Fibroblast of skin of scalp (primary cell): ENCODE measurements at regions not wholly inside any gene's neighbourhood (a gene's known extent, or its start where the extent isn't known, plus 50 kb on each side); places are given as distances from the start of the nearest gene placed in this dataset.
"Not testable (repeated sequence)": the region's sequence is repeated elsewhere in the genome, so short reads cannot be mapped to it uniquely, and the experiment has no call there.

ENCODE experiments used
- DNase-seq: peaks from one replicate; pipeline ENCODE4 v3.0.0-alpha.2; 2013

DNA sequence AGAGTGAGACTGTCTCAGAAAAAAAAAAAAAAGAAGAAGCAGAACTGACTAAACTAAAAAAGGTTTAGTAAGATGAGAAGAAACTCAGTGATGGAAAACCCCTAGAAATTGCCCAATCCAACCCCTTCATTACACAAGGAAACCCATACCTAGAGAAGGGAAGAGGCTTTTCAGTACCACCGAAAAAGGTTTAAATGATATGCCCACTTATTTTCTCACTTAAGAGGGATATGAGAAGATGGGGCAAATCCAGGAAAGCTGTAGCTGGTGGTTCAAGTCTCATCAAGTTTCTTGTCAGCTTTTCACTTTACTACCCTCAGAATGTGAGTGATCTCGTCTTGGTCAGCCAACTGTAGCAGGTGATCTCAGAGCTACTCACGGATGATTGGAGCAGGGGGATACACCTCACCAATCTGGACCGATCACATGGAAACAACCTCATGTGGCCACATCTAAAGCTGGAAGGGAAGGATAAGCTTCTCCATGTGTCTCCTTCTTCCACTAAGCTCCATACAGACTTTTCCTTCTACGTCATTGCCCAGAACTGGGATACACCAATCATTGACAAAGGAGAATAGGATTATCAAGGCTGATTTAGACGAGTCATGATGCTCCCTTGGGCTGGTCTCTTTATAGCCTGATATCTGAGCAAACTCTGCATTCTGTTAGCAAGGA is 126.7 kb upstream of the POU3F1 start:
- no peak for DNase-seq

DNA sequence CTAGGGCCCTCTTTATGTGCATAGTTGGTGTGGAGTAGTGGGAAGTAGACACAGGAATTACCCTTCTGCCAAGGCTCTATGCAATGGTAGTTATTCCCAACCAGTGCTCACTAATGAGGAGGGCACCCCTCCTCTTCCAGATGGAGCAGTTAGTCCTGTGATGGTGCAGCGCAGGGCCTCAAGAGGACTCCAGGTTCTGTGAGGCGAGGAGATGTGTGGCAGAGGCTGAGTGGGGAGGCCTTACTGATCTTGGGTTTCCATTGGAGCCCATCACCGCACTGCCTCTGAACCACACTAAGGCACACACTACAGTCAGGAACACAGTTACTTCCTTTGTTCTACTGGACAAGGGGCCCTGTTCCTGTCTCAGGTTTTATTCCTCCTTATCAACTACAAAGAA is 122.5 kb upstream of the POU3F1 start:
- DNase-seq: no peak

DNA sequence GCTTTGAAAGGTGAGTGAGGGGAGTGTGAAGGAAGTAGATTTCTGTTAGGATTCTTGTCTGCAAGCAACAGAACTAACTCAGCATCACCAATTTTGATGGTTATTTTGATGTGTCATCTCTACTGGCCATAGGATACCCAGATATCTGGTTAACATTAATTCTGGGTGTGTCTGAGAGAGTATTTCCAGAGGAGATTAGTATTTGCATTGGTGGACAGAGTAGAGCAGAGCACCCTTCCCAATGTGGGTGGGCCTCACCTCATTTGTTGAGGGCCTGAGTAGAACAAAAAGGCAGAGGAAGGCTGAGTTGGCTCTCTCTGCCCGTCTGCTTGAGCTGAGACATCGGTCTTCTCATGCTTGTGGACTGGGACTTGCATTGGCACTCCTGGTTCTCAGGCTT is 121.8 kb upstream of the POU3F1 start:
- no peak for DNase-seq

DNA sequence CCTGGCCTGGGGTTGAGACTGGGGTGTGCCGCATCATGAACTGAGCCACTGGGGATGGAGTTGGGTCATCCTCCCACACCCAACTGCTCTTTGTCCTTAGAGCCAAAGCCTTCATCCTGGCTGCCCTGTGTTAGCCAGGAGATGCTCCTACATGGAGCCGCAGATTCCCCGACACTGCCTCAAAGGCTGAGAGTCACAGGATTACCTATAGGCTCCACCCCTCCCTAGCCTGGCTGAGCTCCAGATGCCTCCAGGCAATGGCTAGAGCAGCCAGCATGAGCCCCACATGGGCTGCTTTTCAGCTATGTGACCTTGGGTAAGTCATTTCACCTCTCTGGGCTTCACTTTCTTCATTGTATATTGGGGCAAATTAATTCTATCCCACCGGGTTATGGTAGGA is 119.9 kb upstream of the POU3F1 start:
- no peak for DNase-seq

DNA sequence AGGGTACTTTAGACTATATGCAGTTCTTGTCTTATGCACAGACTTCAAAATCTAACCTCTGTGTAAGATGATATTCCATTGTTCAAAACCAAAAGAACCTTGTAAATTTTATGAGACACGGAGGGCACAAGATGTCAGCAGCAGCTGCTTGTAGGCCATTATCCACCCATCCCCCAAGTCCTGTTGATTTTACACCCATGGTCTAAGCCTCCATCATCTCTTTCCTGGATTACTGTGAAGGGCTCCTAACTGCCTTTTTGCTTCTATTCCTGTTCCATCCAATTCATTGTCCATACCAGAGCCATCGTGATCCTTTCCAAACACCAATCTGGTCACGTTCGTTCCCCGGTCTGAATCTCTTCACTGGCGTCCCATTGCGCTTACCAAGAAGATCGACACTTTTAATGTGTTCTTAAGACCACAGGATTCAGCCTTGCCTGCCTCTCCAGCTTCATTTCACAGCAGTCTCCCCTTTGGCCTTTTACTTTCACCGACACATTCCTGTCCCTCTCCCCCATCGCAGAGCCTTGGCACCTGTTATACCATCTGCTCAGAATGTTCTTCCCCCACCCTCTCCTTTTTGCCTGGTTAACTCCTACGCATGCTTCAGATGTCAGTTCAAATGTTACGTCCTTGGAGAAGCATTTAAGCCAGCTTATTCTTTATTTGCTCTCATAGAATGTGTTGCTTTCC is 107.3 kb upstream of the POU3F1 start:
- no peak for DNase-seq

DNA sequence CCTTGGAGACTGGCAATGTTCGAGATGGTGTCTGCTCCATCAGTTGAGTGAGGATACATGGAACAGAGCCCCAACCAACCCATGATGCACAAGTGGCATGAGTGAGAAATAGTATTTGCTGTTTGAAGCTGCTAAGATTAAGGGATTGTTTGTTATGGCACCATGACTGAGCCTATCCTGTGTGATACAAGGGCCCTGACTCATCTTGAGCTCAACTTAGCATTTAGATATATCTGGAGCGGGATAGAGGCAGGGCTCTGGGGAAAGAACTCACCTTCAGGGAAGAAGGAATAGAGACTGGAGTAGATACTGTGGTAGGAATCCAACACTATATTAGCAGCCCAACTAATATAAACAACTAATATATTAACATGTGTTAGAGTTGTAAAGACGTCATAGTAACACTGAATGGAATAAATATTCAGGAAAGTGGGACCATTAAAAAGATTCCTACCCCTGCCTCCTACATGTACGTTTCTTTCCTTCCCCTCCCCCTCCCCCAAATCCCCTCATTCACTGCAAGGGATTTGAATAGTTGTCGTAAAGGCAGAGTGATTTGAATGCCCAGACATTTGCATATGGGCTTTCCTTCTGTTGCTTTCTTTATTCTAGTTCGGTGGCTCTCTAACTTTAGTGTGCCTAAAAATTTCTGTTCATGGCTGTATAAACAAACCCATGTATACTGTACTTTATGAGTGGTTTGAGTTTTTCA is 106.6 kb upstream of the POU3F1 start:
- DNase-seq: no peak

DNA sequence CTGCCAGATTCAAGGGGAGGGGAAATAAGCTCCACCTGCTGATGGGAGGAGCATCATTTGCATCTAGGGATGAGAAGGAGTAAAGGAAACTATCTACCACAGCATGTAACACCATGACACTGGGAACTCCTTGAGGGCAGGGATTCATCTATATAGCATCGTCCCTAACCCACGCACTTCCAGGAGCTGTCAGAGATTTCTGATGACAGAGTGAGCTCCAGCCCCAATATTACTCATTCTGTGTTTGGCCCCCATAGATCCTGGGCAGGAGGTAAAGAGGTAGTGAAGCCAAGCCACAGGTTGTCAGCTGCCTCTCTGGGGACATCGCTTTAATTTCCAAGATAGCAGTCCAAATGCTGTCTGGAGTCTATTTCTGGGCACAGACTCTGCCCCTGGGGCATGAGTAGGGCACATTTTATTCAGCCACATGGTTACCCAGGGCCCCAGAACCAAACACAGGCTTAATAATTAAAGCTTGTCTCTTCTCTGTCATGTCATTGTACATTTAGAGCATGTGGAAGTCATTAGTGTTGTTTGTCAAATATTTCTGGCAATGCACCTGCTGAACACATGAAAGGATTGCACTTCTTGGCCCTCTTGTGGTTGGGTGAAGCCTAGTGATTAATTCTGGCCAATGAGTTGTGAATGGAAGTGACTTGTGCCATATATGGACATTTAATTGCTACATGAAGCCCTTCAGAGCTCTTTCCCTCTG is 105.9 kb upstream of the POU3F1 start:
- no peak for DNase-seq

DNA sequence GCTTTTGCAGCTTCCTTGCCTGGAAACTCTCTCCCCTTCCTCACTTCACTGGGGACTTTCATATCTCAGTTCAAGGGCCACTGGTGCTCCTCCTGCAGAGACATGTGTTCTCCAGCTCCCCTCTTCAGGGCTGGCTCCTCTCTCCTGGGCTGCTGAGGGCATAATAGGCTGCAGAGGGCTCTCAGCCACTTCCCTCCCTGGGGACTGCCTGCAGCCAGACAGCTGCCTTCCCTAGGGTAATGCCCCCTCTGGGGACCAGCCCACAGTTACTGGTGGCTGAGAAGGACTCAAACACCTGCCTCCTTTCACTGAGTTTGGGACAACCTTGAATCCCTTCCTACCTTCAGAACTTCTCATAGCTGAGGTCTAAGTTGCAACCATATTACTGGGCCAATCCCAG is 104.8 kb upstream of the POU3F1 start:
- no peak for DNase-seq

DNA sequence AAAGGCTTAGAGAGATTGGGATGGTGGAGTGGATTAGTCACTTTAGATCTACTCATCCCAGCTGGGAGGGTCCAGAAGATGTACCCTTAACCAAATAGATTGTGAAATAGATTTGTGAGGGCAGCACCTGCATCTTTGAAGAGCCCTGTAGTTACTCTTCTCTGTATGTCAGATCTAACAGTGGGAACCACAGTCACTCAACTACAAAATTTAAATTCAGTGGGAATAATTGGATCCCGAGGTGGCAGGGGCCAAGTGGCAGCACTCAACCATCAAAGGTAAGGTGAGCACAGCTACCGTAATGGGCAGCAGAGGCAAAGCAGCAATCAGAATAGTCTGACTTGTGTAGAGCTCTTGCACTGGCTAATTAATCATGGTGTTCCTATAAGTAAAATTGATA is 99.5 kb upstream of the POU3F1 start:
- not testable (repeated sequence) for DNase-seq

DNA sequence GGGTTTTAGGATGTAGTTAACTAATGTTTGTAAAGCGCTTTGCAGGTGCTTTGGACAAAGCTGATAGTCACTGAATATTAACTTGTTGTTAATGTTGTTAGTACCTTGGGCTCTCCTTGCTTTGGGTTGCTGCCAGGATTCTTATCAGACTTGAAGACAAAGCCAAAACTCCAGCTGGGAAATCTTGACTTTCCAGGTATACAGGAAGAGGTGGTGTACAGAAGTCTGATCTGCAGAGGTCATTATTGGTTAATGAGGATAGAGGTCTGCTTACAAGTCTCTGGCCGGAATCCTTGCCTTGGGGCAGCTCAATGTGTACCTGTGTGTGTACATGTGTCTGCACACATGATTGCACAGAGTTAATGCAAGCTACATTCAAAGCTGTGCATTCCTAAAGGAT is 96.0 kb upstream of the POU3F1 start:
- DNase-seq: no peak

DNA sequence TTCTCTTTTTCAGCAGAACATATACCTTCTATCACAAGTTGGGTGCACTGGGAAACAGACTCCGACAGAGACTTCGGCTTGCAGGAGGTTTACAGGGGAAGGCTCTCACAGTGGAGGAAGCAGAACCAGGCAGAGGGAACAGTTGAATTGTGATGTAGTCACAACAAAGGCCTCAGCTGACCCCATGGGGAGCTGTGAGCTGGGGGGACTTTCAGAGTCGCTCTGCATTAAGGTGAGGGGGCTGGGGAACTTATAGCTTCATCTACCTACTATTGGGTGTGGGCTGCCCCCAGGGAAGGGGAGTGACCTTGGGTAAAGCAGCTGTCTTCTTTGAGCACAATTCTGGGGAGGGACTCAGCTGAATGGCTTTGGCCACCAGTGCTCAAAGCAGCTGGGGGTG is 94.9 kb upstream of the POU3F1 start:
- DNase-seq: no peak

DNA sequence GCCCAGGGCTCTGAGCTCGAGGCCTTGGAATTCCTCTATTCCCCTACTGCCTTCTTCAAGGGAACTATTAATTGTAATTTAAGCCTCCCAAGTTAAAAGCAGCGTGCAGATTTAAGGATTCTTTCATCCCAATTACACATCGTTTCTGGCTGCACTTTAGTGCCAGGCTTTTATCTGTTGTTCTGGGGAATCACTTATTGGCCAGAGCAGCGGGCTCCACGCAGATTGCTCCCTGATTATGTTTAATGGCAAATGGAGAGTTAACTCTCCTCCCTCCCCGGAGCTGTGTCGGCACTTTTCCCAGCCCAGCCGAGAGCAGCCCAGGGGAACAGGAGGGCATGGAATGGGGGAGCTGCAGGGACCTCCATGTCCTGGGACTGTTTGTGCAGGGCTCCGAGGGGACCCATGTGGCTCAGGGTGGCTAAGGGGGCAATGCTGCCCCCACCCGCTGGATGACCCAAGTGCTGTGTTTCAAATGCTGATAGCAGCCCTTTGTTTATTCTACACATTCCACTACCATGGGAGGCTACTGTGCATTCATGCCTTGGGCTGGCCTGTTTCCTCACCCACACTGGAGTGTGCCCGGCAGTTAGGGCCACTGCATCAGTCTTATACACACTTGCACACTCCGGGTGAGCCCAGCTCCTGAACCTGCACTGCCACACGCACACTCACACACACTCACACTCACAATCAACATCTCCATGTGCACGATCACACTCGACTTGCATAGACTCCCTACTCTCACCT is 93.3 kb upstream of the POU3F1 start:
- DNase-seq: peak; percentile 24

DNA sequence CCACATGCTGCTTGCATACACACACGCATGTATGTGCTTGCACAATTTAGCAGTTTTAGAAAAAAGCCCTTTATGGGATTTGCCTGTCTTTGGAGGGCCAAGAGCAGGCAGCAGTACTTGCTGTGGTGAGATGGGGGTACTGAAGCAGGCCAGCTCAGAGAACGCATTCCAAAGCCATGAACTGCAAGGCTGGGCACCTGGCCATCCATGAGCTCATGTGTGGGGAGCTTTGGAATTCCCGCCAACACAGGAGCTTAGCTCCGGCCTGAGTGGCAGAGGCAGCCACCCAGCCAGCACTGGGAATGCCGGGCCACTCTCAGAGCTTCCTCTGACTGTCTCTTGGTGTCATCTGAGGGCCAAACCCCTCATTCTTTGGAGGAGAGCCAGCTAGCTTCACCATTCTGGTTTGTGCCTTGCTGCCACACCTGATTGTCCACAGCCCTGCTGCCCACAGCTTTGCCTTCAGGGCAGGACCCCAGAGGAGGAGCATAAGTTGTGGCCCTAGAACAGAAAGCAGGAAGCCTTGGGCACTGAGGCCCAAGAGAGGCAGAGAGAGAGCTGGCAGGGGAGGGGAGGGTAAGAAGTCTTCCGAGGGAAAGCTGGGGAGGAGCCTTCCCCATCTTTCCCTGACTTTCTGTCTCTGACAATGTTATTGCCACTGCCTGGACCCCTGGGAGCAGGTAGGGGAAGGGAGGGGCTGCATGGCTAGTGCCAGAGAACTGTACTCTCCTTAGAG is 92.1 kb upstream of the POU3F1 start:
- peak; percentile 95 for DNase-seq

DNA sequence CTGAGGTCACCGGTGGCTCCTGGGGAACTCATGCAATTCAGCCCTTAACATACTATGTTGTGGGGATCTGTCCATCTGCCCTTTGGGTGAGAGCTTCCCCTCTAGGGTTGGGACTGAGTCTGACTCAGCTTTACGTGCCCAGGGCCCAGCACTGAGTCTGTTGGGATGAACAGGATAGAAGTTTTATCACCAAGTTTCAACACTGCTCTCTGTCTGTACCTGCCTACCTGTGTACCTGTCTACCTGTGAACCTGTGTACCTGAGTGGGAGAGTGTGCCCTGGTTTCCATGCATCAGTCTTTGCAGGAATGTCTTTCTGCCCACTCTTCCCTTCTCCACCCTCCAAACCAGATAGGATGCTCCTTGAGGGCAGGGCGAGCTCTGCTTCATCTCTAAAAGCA is 90.6 kb upstream of the POU3F1 start:
- DNase-seq: no peak

DNA sequence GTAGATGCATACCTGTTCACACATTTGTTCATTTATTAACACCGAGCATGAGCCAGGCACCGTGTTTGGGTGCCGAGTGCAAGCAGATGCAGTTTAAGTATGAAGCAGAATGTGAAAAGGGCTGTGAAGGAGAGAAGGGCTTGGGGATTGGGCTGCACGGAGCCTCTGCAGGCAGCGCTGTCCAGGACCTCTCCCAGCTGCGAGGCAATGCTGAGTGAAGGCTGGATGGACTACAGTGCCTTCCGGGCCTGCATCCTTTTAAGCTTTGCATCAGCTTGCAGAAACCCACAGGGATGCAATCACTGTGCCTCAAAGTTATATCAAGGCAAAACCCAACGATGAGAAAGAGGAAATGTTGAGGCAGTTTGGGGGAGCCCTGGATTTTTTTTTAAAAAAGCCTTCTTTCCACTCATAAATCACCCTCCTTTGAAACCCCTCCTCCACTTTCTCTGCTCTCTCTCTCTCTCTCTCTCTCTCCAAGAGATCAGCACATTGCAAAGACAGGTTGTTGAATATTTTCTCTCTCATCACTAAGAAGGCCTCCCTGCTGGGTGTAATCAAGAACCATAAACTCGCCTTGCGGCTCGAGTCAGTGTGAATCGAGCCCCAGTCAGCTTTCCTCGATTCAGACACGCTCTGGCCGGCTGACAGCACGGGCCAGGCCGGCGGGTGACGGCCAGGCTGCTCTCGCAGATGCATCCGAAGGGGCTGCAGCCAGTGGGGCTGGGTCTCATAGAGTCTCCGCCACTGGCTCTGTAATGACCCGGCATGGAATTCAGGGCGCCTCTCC is 89.2 kb upstream of the POU3F1 start:
- no peak for DNase-seq

DNA sequence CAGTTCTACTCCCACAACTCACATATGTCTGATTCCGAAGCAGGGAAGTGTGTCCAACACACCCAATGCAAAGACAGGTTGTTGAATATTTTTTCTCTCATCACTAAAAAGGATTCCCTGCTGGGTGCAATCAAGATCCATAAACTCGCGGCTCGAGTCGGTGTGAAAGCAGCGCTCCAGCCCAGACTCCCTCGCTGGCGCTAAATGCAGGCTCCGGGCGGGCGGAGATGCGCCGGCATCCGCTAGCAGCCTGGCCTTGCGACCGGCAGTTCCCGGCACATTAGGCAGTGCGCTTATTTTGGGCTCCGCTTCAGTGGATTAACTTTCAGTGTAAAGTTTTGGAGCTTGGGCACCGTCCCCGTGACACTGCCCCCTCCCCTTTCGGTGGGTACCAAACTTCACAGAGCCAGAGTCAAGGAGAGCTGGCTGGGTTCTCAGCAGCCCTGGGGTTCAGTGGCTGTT is 87.7 kb upstream of the POU3F1 start:
- DNase-seq: no peak

DNA sequence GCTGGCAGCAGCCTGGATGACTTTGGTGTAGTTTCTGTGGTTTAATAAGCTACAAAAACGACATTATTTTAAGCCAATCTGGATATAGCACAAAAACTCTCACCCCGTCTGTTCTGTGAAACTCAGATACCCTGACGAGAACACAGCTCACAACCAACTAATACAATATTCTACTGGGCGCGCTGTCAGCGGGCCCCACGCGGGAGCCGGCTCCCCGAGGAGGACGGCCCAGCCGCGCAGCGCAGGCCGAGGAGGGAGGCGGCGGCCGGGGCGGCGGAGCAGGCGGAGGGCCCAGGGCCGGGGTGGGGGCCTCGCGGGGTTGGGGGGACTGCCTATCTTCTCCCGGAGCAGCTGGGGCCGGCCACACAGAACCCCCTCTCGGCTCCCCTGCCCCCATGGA is 87.2 kb upstream of the POU3F1 start:
- no peak for DNase-seq

DNA sequence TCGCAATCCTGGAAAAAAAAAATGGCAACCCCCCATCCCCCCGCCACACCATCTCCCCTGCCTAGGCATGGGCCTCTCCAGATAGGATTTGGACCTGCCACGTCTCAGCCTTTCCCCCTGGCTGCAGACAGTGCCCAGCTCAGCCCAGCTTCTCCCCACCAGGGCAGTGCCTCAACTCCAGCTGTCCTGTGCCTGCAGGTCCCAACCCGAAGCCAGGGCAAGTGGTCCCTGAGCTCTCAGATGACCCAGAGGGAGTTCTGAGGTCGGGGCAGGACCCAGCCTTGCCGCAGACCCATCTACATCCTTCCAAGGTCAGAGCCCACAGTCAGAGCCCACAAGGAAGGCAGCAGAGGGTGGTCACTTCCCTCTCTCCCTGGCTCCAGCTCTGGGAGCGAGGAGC is 86.7 kb upstream of the POU3F1 start:
- no peak for DNase-seq

DNA sequence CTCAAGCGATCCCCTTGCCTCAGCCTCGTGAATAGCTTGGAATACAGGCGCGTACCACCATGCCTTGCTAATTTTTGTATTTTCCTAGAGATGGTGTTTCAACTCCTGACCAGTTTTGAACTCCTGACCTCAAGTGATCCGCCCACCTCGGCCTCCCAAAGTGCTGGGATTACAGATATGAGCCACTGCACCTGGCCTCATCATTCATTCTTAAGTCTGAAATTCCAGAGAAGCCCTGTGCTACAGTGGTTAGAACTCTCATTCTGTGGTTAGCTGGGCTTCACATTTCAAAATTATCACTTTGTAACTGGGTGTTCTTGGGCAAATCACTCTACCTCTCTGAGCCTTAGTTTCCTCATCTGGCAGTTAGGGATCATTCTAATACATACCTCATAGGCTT is 86.1 kb upstream of the POU3F1 start:
- no peak for DNase-seq

DNA sequence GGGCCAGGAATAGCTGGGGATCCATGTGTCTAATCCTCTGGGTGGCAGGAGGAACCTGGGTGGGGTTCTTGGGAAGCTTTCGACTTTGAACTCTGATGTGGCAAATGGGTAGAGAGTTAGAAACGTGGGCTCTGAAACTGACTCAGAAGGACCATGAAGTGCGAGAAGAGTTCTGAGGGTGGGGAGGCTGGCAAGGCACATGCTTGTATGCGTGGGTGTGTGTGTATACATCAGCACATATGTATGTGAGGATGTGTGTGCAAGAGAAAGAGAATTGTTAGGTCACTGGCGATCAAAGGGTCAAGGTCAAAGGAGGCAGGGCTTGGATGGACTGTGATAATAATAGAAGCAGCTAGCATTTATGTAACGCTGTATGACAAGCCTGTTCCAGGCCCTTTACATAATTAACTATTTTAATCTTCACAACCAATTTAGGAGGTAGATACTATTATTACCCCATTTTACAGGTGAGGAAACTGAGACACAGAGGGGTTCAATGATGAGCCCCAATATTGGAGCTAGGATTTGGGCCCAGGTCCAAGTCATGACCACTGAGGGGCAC is 84.5 kb upstream of the POU3F1 start:
- DNase-seq: no peak

DNA sequence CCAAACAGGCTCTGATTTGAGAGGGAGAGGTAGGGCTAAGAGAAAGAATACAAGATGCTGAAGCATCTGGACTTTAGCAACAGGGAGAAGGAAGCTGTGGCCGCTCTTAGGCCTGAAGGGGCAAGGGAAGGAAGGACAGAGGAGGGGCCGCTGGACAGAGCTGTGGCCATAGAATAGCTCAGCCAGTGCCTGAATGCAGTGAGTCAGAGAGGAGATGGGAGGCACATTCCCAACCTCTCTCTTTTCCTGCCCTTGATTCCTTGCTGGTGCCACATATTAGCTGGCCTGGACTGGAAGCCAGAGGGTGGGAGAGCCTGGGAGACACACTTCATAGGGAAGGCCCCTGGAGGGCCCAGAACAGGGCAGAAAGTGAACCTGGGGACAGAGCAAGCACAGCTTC is 83.4 kb upstream of the POU3F1 start:
- no peak for DNase-seq
